ENCODE measurements at regions not wholly inside any gene's neighbourhood (a gene's known extent, or its start where the extent isn't known, plus 50 kb on each side); places are given as distances from the start of the nearest gene placed in this dataset.

GRCh38 chr13:112179995-112180394 lies 113.0 kb downstream of the SOX1 start (continued):
- TF ChIP-seq REST (IDR thresholded peaks at IDR 0.05; ENCODE audit: unreplicated experiment) (no peak), ZNF331 (CRISPR knock-in tag; IDR thresholded peaks at IDR 0.05; ENCODE audit: low read depth) (no peak), JUNB (IDR thresholded peaks at IDR 0.05; ENCODE audit: unreplicated experiment) (no peak)

GRCh38 chr13:112181336-112182067 lies 114.6 kb downstream of the SOX1 start:
- Histone ChIP-seq H3K4me1 (ENCODE audit: insufficient read depth) (no peaks in the 10 kb centered on the region), H3K79me2 (replicated peaks; ENCODE audit: insufficient read depth) (no peaks in the 10 kb centered on the region), H3K36me3 (ENCODE audit: insufficient read depth) (no peaks in the 10 kb centered on the region), H3K27ac (ENCODE audit: low read depth) (no peak overlapping the region), H3F3A (replicated peaks; ENCODE audit: low read depth) (no peaks in the 10 kb centered on the region), H3K4me3 (no peak overlapping the region), H3K27me3 (ENCODE audit: insufficient read depth) (no peaks in the 10 kb centered on the region), H4K20me1 (replicated peaks; ENCODE audit: insufficient read depth) (no peaks in the 10 kb centered on the region), H3K4me2 (no peak overlapping the region), H3K9me2 (ENCODE audit: insufficient read depth) (no peaks in the 10 kb centered on the region), H2AFZ (no peak overlapping the region)
- peaks cover 10% of the 10 kb centered on the region for H3K4me1 Mint-ChIP-seq
- no peak for DNase-seq (ENCODE audit: low spot score)
- H3K27ac Mint-ChIP-seq = no peak overlapping the region; the same call in 1 of the 2 replicates
- ATAC-seq = no peak
- peaks cover 12% of the 10 kb centered on the region for H3K27me3 Mint-ChIP-seq (ENCODE audit: insufficient read depth, low read depth, poor library complexity)
- H3K4me3 Mint-ChIP-seq = no peak overlapping the region
- no peaks in the 10 kb centered on the region for H3K9me3 Mint-ChIP-seq
- no peaks in the 10 kb centered on the region for H3K36me3 Mint-ChIP-seq (ENCODE audit: low read depth)
- TF ChIP-seq CREB1 (CRISPR knock-in tag; IDR thresholded peaks at IDR 0.05; ENCODE audit: low read depth) (no peak), JUNB (IDR thresholded peaks at IDR 0.05; ENCODE audit: unreplicated experiment) (no peak), ZNF462 (CRISPR knock-in tag; IDR thresholded peaks at IDR 0.05) (no peak), CTCF (conservative IDR thresholded peaks at IDR 0.05; ENCODE audit: low read depth in 2 of 2) (no peak), ZNF114 (CRISPR knock-in tag; IDR thresholded peaks at IDR 0.05) (no peak), EZH2phosphoT487 (IDR thresholded peaks at IDR 0.05; ENCODE audit: unreplicated experiment) (no peak), POLR2AphosphoS5 (IDR thresholded peaks at IDR 0.05; ENCODE audit: low read depth) (no peak), NANOG (IDR thresholded peaks at IDR 0.05; ENCODE audit: borderline replicate concordance) (no peak), STAT1 (IDR thresholded peaks at IDR 0.05; ENCODE audit: unreplicated experiment) (no peak), EZH2 (IDR thresholded peaks at IDR 0.05; ENCODE audit: low read depth, unreplicated experiment) (no peak), ETS1 (IDR thresholded peaks at IDR 0.05) (no peak)

All from GM23338 (cell line).